NCI-H748 (cell line): ENCODE measurements at regions not wholly inside any gene's neighbourhood (a gene's known extent, or its start where the extent isn't known, plus 50 kb on each side); places are given as distances from the start of the nearest gene placed in this dataset.

Experiments
- DNase-seq: peaks from one replicate; lab custom pipeline; 2025; ENCODE audit not compliant: unreplicated experiment; lab: John Stamatoyannopoulos, UW

GRCh38 chr1:69409731-69410456, 157.8 kb upstream of the LRRC7 start:
- no peak for DNase-seq

GRCh38 chr1:69410457-69410850, 157.3 kb upstream of the LRRC7 start:
- DNase-seq: no peak

- no peak for DNase-seq
Observed at GRCh38 chr1:69410893-69411292, 156.8 kb upstream of the LRRC7 start.

GRCh38 chr1:69411617-69412016, 156.1 kb upstream of the LRRC7 start:
- no peak for DNase-seq

- DNase-seq: no peak
Observed at GRCh38 chr1:69413129-69413528, 154.6 kb upstream of the LRRC7 start.

- no peak for DNase-seq
Observed at GRCh38 chr1:69414574-69414973, 153.1 kb upstream of the LRRC7 start.

GRCh38 chr1:69421286-69421685, 146.4 kb upstream of the LRRC7 start:
- DNase-seq: no peak

- DNase-seq: no peak
Observed at GRCh38 chr1:69425871-69426270, 141.9 kb upstream of the LRRC7 start.

- no peak for DNase-seq
Observed at GRCh38 chr1:69426401-69426800, 141.3 kb upstream of the LRRC7 start.

GRCh38 chr1:69433073-69433472, 134.6 kb upstream of the LRRC7 start:
- no peak for DNase-seq

GRCh38 chr1:69436151-69436550, 131.6 kb upstream of the LRRC7 start:
- DNase-seq: no peak

GRCh38 chr1:69438056-69438795, 129.5 kb upstream of the LRRC7 start:
- no peak for DNase-seq

- no peak for DNase-seq
Observed at GRCh38 chr1:69441496-69441895, 126.2 kb upstream of the LRRC7 start.

GRCh38 chr1:69451196-69451595, 116.5 kb upstream of the LRRC7 start:
- no peak for DNase-seq

- no peak for DNase-seq
Observed at GRCh38 chr1:69455718-69456117, 112.0 kb upstream of the LRRC7 start.

- peak; percentile 64 for DNase-seq
Observed at GRCh38 chr1:69459244-69459643, 108.5 kb upstream of the LRRC7 start.

- no peak for DNase-seq
Observed at GRCh38 chr1:69475021-69475420, 92.7 kb upstream of the LRRC7 start.

GRCh38 chr1:69479734-69480133, 88.0 kb upstream of the LRRC7 start:
- no peak for DNase-seq

GRCh38 chr1:69483246-69483645, 84.5 kb upstream of the LRRC7 start:
- DNase-seq: no peak

- DNase-seq: no peak
Observed at GRCh38 chr1:69485616-69486015, 82.1 kb upstream of the LRRC7 start.

GRCh38 chr1:69491416-69491815, 76.3 kb upstream of the LRRC7 start:
- no peak for DNase-seq

GRCh38 chr1:69492286-69492685, 75.4 kb upstream of the LRRC7 start:
- DNase-seq: no peak

GRCh38 chr1:69494221-69494620, 73.5 kb upstream of the LRRC7 start:
- DNase-seq: no peak
